Naive B cell (primary cell): ENCODE measurements at regions not wholly inside any gene's neighbourhood (a gene's known extent, or its start where the extent isn't known, plus 50 kb on each side); places are given as distances from the start of the nearest gene placed in this dataset.

ENCODE experiments used
- ATAC-seq, 2 donors: fragments of 150-1000 bp; cut with Tn5 transposase; 2 replicates each; pipeline ENCODE4 v1.10.0; 2021; ENCODE audit warnings: low read depth in 2 of 2, mild to moderate bottlenecking in 2 of 2, moderate library complexity in 2 of 2
- DNase-seq: peaks from one replicate; pipeline ENCODE4 v3.0.0; 2022
- H3K27ac Mint-ChIP-seq, 6 donors: one replicate each; pipeline ENCODE4 v1.8.0; 2020 to 2022; ENCODE audit warnings: mild to moderate bottlenecking in 6 of 6, mixed read lengths in 6 of 6, moderate library complexity in 5 of 6, inconsistent platforms in 2 of 6
- H3K27me3 Mint-ChIP-seq, 3 donors: one replicate each; pipeline ENCODE4 v1.8.0; 2021 to 2022; ENCODE audit warnings: mixed read lengths in 3 of 3, mild to moderate bottlenecking in 1 of 3
- H3K36me3 Mint-ChIP-seq, 2 donors: one replicate each; pipeline ENCODE4 v1.8.0; 2020 to 2022; ENCODE audit warnings: mixed read lengths in 2 of 2, inconsistent platforms in 1 of 2, mild to moderate bottlenecking in 1 of 2
- H3K4me1 Mint-ChIP-seq, 3 donors: one replicate each; pipeline ENCODE4 v1.8.0; 2020 to 2022; ENCODE audit warnings: mixed read lengths in 3 of 3, inconsistent platforms in 1 of 3, mild to moderate bottlenecking in 1 of 3, moderate library complexity in 1 of 3
- H3K4me3 Mint-ChIP-seq, 8 donors: one replicate each; pipeline ENCODE4 v1.8.0; 2020 to 2022; ENCODE audit warnings: mild to moderate bottlenecking in 8 of 8, mixed read lengths in 8 of 8, moderate library complexity in 8 of 8, inconsistent platforms in 2 of 8
- H3K9me3 Mint-ChIP-seq, 7 donors: one replicate each; pipeline ENCODE4 v1.8.0; 2020 to 2022; ENCODE audit warnings: mixed read lengths in 7 of 7, mild to moderate bottlenecking in 5 of 7, inconsistent platforms in 2 of 7, moderate library complexity in 1 of 7

DNA sequence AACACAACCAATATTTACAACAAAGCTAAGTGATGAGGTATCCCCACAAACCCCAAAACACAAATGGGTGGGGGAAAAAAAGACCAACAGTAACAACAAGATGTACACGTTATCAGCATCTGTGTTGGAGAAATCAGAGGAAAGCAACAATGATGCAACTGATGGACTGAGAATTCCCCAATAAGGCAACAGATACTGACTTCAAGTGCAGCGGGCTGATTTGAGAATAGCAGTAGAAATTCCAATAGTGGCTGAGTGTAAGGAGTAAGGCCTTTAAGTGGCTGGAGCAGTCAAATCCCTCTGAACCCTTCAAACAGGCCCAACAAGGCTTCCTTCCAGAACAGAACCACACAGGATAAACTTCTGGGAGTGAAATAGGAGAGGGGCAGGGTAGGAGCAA lies 97.6 kb downstream of the TM2D1 start:
- Mint-ChIP-seq H3K4me3 (no peak overlapping the region), H3K27me3 (peaks cover 0 to 8% (median 0%) of the 10 kb centered on the region in 3 donors), H3K4me1 (no peaks in the 10 kb centered on the region), H3K9me3 (no peaks in the 10 kb centered on the region), H3K27ac (no peak overlapping the region), H3K36me3 (no peaks in the 10 kb centered on the region)
- ATAC-seq = no peak
- no peak for DNase-seq

DNA sequence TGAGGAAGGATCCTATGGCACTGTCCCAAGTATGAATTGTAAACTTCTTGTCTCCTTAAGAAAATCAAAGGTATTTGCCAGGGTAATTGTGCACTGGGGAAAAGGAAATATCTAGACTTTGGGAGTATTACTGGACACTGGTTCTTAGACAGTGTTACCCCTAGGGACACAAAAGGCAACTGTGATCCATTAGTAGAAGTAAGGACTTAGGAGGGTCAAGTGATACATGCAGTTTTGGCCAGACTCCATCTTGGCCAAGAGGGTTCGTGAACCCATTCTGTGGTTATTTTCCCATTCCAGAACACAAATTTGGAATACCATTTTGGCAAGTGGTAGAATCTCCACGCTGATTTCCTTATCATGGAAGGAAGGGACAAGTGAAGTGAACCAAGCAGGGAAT lies 98.1 kb downstream of the TM2D1 start:
- Mint-ChIP-seq H3K4me3 (no peak overlapping the region), H3K4me1 (no peaks in the 10 kb centered on the region), H3K9me3 (no peaks in the 10 kb centered on the region), H3K36me3 (no peaks in the 10 kb centered on the region), H3K27ac (no peak overlapping the region), H3K27me3 (peaks cover 0 to 8% (median 0%) of the 10 kb centered on the region in 3 donors)
- no peak for ATAC-seq
- DNase-seq = no peak

DNA sequence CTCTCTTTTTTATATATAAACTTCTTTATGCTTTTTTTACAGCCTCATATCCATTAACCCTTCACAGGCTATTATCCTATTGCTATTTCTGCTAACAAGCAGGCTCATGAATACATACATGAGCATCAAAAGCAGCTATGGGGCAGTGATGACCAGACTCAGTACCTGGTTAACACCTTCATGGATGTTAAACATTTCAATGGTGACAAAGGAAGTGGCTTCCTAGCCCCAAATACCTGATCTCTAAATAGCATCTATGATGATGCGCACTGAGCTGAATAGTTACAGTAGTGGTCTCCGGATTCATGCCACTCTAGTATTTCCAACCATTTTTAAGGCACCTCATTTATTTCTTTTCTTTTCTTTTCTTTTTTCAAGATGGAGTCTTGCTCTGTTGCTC lies 101.1 kb downstream of the TM2D1 start:
- Mint-ChIP-seq H3K27ac (peak overlapping the region in 1 of 6 donors; percentile 2), H3K9me3 (no peaks in the 10 kb centered on the region), H3K4me3 (no peak overlapping the region), H3K36me3 (no peaks in the 10 kb centered on the region), H3K27me3 (peaks cover 0 to 9% (median 0%) of the 10 kb centered on the region in 3 donors), H3K4me1 (no peaks in the 10 kb centered on the region)
- ATAC-seq (no peak), DNase-seq (no peak)

DNA sequence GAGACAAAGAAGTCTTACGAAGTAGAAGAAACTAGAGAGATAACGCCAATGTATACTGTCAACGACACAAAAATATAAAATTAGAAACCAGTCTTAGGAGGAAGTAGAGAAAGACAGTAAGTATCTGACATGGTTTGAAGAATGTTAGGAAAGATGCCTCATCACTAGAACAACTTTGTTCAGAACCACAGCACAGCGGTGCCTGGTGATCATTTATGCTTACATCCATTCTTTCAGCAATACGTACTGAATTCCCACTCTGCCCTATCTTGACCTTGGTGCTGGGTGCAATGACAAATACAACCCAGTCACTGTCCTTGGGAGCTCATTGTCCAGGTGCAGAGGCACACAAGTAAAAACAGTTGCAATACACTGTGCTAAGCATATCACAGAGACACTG lies 104.4 kb downstream of the TM2D1 start:
- H3K27me3 Mint-ChIP-seq = peaks cover 0 to 8% (median 5%) of the 10 kb centered on the region in 3 donors
- no peak for ATAC-seq
- H3K9me3 Mint-ChIP-seq = peaks cover 0 to 2% (median 0%) of the 10 kb centered on the region in 7 donors
- DNase-seq = no peak
- H3K36me3 Mint-ChIP-seq = no peaks in the 10 kb centered on the region
- H3K4me1 Mint-ChIP-seq = no peaks in the 10 kb centered on the region
- no peak overlapping the region for H3K4me3 Mint-ChIP-seq
- H3K27ac Mint-ChIP-seq = no peak overlapping the region

DNA sequence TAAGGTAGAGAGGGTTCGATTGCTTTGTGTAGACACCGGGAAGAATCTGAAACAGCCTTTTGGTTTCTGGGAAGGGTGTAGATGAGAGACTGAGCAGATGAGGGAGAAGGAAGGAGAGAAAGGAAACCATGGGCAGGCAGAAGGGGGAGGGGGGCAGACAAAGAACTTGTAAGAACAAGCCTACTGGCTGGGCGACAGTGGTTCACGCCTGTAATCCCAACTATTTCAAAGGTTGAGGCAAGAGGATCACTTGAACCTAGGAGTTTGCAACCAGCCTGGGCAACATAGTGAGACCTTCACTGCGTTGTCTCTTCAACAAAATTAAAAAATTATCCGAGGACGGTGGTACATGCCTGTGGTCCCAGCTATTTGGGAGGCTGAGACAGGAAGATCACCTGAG lies 106.2 kb downstream of the TM2D1 start:
- Mint-ChIP-seq H3K27me3 (peaks cover 0 to 8% (median 5%) of the 10 kb centered on the region in 3 donors), H3K4me1 (no peaks in the 10 kb centered on the region), H3K9me3 (peaks cover 0 to 2% (median 0%) of the 10 kb centered on the region in 7 donors), H3K27ac (no peak overlapping the region), H3K4me3 (no peak overlapping the region), H3K36me3 (no peaks in the 10 kb centered on the region)
- DNase-seq (no peak), ATAC-seq (no peak)

DNA sequence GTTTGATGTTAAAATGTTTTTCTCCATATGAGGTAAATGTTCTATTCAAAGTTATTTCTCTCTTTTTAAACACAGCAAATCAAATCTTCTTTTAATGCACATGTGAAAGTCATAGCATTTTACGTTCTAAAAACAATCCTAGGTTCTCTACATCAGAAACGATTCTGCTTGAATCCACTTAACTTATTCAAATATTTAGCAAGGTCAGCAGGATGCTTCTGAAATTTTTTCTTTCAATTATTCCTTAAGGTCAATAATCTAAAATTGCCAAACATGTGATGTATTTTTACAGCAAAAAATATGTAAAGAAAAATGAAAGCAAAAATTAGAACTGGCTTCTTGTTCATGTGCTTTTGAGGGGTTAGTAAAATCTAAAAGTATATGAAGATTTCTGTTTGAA lies 106.7 kb downstream of the TM2D1 start:
- no peak for ATAC-seq
- Mint-ChIP-seq H3K9me3 (peaks cover 0 to 2% (median 0%) of the 10 kb centered on the region in 7 donors), H3K4me1 (no peaks in the 10 kb centered on the region), H3K36me3 (no peaks in the 10 kb centered on the region), H3K27ac (no peak overlapping the region), H3K4me3 (no peak overlapping the region), H3K27me3 (peaks cover 0 to 8% (median 5%) of the 10 kb centered on the region in 3 donors)
- no peak for DNase-seq

DNA sequence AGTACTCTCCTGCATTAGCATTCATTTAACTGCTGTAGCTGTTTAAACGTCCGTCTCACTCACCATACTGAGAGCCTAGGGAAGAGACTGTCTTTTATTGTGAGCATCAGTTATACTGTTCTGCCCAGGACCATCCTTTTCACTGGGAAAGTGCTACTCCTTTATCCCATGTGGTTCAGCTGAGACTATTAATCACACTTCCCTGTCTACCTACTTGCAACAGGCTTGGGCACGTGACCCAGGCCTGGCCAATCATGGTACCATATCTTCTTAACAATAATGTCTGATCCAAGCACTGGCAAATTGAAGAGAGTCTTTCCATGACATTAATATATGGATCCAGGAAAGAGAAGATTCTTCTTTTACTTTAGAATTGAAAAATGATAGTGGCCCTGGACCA lies 108.1 kb downstream of the TM2D1 start:
- DNase-seq (no peak), ATAC-seq (no peak)
- Mint-ChIP-seq H3K4me1 (no peaks in the 10 kb centered on the region), H3K9me3 (peaks cover 0 to 2% (median 0%) of the 10 kb centered on the region in 7 donors), H3K27ac (no peak overlapping the region), H3K27me3 (peaks cover 0 to 8% (median 5%) of the 10 kb centered on the region in 3 donors), H3K4me3 (no peak overlapping the region), H3K36me3 (no peaks in the 10 kb centered on the region)

DNA sequence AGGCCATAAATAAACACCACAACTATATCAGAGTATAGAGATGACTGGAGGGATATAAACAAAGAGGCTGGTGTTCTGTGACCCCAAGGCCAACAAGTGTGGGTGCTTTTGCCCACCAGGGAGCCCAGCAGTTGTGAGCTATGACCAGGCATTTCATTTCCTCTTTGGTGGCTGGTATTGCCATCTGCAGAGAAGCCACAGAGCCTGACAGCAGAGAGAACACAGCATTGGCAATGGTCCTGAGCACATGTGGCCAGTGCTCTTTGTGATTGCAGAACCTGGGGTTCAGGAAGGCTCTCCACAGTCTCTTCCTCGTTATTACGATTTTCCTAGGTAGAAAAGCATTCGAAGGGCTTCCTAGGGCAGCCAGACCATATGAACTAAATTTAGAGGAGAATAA lies 112.3 kb downstream of the TM2D1 start:
- no peaks in the 10 kb centered on the region for H3K27me3 Mint-ChIP-seq
- H3K9me3 Mint-ChIP-seq = no peaks in the 10 kb centered on the region
- no peaks in the 10 kb centered on the region for H3K36me3 Mint-ChIP-seq
- no peak for DNase-seq
- ATAC-seq = no peak
- no peak overlapping the region for H3K27ac Mint-ChIP-seq
- H3K4me1 Mint-ChIP-seq = no peaks in the 10 kb centered on the region
- no peak overlapping the region for H3K4me3 Mint-ChIP-seq

DNA sequence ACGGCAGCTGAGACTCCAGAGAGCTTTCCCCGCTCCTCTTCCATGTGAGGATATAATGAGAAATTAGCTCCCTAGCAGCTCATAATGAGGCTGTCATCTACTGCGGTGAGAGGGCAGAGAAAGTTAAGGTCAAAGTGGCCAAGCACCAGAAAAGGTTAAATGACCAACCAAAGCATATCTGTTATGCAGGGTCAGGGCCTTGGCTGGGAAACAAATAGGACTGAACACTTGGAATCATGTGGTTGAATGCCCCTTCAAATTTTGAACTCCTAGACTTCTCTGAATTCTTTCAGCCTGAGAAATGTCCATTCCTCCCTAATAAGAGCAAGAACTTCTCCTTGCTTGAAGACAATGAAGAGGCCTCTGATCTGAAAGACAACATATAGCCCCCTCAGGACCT lies 115.9 kb downstream of the TM2D1 start:
- no peak overlapping the region for H3K4me3 Mint-ChIP-seq
- DNase-seq (no peak), ATAC-seq (no peak)
- H3K27ac Mint-ChIP-seq = no peak overlapping the region
- no peaks in the 10 kb centered on the region for H3K36me3 Mint-ChIP-seq
- H3K9me3 Mint-ChIP-seq = no peaks in the 10 kb centered on the region
- H3K27me3 Mint-ChIP-seq = peaks cover 0 to 7% (median 7%) of the 10 kb centered on the region in 3 donors
- H3K4me1 Mint-ChIP-seq = no peaks in the 10 kb centered on the region

DNA sequence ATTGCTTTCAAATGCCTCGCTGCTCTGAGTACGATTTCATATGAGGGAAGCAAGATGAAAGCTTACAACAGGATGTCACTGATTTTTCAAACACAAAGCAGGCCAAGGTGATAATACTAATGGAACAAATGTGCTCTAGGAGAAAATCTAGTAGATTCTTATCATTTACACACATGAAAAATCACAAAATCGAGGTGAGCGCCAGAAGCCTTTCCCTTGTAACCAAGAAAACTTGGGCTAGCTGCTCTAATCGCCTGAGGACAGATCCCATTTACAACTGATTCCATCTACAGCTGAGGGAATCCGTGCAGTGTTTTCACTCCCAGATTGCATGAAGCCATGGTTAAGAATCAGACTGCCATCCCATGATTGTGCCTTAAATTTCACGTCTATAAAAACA lies 117.5 kb downstream of the TM2D1 start:
- H3K27ac Mint-ChIP-seq = no peak overlapping the region
- H3K4me3 Mint-ChIP-seq = no peak overlapping the region
- no peaks in the 10 kb centered on the region for H3K4me1 Mint-ChIP-seq
- H3K27me3 Mint-ChIP-seq = peaks cover 0 to 7% (median 7%) of the 10 kb centered on the region in 3 donors
- DNase-seq = no peak
- no peaks in the 10 kb centered on the region for H3K36me3 Mint-ChIP-seq
- ATAC-seq = no peak
- H3K9me3 Mint-ChIP-seq = no peaks in the 10 kb centered on the region

DNA sequence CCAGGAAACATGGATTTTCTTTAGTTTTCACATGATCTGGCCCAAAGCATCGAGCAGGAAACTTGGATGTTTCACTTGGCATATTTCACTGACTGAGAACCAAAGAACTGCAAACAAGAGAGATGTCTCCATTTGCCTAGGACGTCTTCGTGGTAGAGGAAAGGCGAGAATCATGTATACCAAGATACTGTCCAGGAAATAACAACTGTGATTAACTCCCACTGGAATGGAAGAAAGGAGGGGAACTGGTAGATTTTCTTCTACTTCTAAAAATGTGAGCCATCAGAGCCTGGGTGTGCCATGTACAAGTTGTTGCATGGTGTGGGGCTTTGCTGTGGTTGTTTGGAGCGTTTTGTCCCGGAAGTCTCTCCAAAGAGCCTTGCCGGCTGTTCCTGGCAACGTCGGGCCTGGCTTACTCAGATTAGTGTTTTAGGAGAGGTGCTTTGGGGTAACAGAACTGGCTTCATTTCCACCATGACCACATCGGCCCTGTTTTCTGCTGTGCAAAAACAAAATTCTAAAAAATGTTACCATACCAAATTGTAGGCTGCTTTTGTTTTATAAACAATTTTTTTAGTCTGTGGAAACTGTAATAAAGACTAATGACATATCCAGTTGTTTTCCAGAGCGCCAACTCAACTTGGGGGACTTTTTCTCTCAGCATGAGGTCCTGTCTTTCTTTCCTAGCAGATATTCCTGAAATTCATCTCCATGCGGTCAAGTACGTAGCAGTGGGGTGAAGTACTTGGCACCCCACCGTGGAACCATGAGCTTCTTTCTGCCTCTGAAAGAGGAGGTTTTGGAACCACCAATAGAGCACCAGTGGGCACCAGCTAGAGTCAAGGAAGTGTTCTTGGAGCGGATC lies 118.3 kb downstream of the TM2D1 start:
- Mint-ChIP-seq H3K27me3 (peaks cover 0 to 7% (median 7%) of the 10 kb centered on the region in 3 donors), H3K4me1 (no peaks in the 10 kb centered on the region), H3K4me3 (no peak overlapping the region), H3K36me3 (no peaks in the 10 kb centered on the region), H3K9me3 (no peaks in the 10 kb centered on the region), H3K27ac (no peak overlapping the region)
- ATAC-seq (no peak), DNase-seq (no peak)

DNA sequence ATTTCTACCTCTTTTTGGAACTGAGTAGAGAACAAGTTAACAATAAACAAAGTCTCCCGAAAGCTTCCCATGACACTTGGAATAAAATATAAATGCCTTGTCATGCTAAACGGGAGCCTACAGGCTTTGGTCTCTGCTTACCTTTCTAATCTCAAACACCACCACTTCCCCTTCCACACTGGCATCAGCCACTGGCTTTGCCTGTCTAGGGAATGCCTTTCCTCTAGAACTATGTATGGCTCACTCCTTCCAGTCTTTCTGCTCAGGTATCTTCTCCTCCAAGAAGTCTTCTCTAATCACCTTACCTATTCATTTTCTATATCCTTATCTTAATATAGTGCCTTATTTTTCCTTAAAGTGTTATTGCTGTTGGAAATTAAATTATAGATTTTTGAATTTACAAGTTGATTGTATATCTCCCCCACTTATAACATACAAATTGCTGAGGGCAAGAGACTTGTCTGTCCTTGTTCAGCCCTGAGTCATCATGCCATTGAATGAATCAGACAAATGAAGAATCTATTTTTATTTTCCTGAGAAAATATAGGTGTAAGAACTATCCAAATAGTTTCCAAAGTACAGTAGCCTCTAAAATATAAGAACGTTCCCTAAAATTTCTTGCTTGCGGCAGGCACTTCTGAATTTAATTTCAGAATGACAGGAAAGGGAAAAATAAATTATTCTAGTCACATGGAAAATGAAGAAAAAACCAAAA lies 119.2 kb downstream of the TM2D1 start:
- no peak overlapping the region for H3K4me3 Mint-ChIP-seq
- H3K9me3 Mint-ChIP-seq = no peaks in the 10 kb centered on the region
- no peak overlapping the region for H3K27ac Mint-ChIP-seq
- H3K27me3 Mint-ChIP-seq = peaks cover 0 to 7% (median 7%) of the 10 kb centered on the region in 3 donors
- no peaks in the 10 kb centered on the region for H3K36me3 Mint-ChIP-seq
- H3K4me1 Mint-ChIP-seq = no peaks in the 10 kb centered on the region
- ATAC-seq (no peak), DNase-seq (no peak)

DNA sequence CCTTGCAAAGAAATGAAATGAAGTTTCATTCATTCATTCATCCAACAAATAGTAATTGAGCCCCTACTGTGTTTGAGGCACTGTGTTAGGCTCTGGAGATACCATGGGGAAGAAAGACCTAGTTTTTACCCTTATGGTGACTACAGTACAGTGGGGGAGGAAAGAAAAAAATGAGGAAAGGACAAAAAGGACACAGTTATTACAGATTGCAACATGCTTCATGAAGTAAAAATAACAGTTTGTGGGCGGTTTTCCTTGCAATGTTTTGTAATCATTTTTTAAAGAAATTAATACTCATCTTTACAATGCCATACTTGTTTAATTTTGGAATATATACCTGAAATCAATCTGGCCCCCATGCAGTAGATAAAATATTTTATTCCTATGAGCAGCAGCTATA lies 120.3 kb downstream of the TM2D1 start:
- DNase-seq = no peak
- H3K4me3 Mint-ChIP-seq = no peak overlapping the region
- H3K27me3 Mint-ChIP-seq = peaks cover 0 to 7% (median 7%) of the 10 kb centered on the region in 3 donors
- no peaks in the 10 kb centered on the region for H3K9me3 Mint-ChIP-seq
- no peaks in the 10 kb centered on the region for H3K36me3 Mint-ChIP-seq
- ATAC-seq = no peak
- H3K4me1 Mint-ChIP-seq = no peaks in the 10 kb centered on the region
- H3K27ac Mint-ChIP-seq = no peak overlapping the region

DNA sequence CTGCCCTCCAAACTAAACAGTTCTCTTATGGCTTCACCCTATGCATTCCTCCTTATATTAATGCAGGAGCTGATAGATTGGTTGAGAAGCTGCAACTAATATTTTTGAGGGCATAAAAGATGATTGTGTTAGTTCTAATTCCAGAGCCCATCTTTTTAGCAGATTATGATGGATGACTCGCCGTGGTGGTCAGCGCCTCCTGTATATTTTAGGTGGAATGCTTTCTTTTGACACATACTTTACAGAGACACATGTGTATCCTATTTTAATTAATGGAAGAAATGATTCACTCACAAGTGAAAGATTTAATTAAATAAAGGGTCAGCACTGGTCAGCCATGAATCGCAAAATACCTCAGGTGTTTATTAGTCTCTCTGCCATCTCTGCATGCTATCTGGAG lies 120.7 kb downstream of the TM2D1 start:
- no peaks in the 10 kb centered on the region for H3K36me3 Mint-ChIP-seq
- H3K9me3 Mint-ChIP-seq = no peaks in the 10 kb centered on the region
- H3K27ac Mint-ChIP-seq = no peak overlapping the region
- DNase-seq = no peak
- ATAC-seq = no peak
- no peaks in the 10 kb centered on the region for H3K4me1 Mint-ChIP-seq
- H3K27me3 Mint-ChIP-seq = peaks cover 0 to 7% (median 7%) of the 10 kb centered on the region in 3 donors
- H3K4me3 Mint-ChIP-seq = no peak overlapping the region
